ENCODE measurements at regions not wholly inside any gene's neighbourhood (a gene's known extent, or its start where the extent isn't known, plus 50 kb on each side); places are given as distances from the start of the nearest gene placed in this dataset.

DNA sequence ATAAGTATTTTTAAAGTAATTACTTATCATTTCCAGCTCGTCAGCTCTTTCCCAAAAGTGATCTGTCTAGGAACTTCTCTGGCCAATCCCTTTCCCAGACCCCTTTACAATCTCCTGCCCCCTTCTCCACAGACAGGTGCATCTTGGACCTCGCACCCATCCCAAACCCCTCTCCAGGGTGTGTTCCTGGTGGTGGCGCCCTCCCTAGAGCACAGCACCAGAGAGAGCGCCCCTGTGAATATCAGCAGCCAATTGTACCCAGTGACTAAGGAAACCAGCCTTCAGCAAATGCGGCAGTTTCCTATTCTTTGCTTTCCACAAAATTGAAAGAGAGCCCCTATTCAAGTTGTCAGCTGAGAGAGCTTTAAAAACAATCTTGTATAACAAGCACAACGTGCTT lies 157.7 kb downstream of the RNASET2 start:
- TF ChIP-seq, protein P1, sequence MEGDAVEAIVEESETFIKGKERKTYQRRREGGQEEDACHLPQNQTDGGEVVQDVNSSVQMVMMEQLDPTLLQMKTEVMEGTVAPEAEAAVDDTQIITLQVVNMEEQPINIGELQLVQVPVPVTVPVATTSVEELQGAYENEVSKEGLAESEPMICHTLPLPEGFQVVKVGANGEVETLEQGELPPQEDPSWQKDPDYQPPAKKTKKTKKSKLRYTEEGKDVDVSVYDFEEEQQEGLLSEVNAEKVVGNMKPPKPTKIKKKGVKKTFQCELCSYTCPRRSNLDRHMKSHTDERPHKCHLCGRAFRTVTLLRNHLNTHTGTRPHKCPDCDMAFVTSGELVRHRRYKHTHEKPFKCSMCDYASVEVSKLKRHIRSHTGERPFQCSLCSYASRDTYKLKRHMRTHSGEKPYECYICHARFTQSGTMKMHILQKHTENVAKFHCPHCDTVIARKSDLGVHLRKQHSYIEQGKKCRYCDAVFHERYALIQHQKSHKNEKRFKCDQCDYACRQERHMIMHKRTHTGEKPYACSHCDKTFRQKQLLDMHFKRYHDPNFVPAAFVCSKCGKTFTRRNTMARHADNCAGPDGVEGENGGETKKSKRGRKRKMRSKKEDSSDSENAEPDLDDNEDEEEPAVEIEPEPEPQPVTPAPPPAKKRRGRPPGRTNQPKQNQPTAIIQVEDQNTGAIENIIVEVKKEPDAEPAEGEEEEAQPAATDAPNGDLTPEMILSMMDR (IDR thresholded peaks at IDR 0.05): no peak
- no peak for TF ChIP-seq EZH2 (IDR thresholded peaks at IDR 0.05; ENCODE audit: borderline replicate concordance, insufficient read depth, low read depth, low read length, poor library complexity, severe bottlenecking)

Data from B cell (primary cell).